HG03565 (cell line): ENCODE measurements at regions not wholly inside any gene's neighbourhood (a gene's known extent, or its start where the extent isn't known, plus 50 kb on each side); places are given as distances from the start of the nearest gene placed in this dataset.
"Not testable (repeated sequence)": the region's sequence is repeated elsewhere in the genome, so short reads cannot be mapped to it uniquely, and the experiment has no call there.

ENCODE experiments used
- ATAC-seq: cut with Tn5 transposase; IDR thresholded peaks from one replicate; pipeline ENCODE4 v1.9.1; 2021; ENCODE audit warnings: mild to moderate bottlenecking, moderate library complexity; ENCODE audit not compliant: unreplicated experiment

DNA sequence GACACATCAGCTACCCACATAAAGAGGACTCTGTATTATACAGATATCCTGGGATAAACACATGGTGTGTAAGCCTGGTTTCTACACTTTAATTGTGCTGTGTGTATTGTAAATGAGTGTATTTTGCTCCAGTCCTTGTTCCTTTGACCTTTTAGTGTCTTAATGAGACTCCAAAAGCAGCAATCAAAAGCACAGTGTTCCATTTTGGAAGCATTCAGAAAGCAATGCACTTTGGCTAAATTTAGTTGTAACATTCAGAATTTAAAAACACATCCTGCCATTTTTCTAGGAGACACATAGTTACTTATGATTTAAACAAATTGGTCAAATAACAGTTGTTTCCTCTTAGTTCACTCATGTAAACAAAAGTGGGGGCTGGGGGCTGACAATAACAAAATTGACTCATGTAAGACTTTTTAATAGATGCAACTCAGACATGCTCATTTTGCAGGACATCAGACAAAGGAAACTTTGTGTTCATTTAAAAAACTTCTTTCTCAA is 122.2 kb downstream of the GPR37 start:
- no peak for ATAC-seq

DNA sequence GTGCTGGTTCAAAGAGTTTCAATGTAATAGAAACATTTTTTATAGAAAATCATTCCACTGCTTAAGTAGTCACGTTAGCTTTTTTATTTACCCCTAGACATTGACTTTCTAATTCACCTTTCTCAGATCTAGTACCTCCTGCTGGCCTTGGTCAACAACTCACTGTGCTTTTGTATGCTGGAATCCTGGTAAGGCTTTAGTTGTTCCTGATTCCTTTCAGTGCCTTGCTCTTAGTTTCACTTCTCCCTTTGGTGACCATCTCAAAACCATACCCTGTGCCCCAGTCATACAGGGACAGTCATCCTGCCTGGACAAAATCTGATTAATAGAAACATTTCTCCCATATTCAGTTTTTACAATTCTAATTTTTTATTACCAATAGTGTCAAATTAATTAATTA is 130.2 kb downstream of the GPR37 start:
- ATAC-seq = no peak

DNA sequence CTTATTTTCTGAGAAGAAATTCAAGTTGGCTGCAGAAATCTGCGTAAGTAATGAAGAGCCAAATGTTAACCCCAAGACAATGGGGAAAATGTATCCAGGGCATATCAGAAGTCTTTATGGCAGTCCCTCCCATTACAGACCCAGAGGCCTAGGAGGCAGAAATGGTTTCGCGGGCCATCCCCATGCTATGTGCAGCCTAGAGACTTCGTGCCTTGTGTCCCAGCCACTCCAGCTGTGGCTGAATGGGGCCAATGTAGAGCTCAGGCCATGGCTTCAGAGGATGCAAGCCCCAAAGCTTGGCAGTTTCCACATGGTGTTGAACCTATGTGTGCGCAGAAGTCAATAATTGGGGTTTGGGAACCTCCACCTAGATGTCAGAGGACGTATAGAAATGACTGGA is 131.9 kb downstream of the GPR37 start:
- ATAC-seq = no peak

DNA sequence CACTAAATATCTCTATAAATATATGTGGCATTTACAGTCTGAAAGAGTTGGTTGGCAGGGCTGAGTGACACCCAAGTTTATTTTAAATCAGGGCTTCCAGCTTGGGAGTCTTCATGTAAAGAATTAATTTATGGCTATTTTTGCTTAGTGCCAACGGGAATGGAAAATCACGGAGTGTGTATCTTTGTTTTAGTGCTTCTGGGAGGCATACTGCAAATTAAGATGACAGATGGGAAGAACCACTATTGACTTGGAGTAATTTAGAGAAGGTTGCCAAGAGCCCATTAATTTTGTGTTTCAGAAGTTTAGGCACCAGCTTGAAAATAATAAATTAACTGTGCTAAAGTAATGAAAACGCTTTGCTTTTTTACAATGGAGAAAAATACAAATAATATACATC is 135.2 kb downstream of the GPR37 start:
- no peak for ATAC-seq

DNA sequence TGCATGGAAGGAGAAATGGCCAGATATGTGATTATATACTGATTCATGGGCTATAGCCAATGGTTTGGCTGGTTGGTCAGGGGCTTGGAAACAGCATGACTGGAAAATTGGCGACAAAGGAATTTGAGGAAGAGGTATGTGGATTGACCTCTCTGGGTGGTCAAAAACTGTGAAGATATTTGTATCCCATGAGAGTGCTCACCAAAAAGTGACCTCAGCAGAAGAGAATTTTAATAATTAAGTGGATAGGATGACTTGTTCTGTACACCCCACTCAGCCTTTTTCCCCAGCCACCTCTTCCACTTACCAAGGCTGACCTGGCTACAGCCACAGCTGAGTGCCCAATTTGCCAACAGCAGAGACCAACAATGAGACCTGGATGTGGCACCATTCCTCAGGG is 146.7 kb downstream of the GPR37 start:
- no peak for ATAC-seq

DNA sequence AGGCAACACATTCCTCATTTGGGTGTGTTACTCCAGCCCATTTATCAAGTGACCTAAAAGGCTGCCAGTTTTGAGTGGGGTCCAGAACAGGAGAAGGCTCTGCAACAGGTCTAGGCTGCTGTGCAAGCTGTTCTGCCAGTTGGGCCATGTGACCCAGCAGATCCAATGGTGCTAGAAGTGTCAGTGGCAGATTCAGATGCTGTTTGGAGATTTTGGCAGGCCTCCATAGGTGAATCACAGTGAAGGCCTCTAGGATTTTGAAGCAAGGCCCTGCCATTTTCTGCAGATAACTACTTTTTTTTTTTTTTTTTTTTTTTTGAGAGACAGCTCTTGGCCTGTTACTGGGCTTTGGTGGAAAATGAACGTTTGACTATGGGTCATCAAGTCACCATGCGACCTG is 147.5 kb downstream of the GPR37 start:
- ATAC-seq = not testable (repeated sequence)

DNA sequence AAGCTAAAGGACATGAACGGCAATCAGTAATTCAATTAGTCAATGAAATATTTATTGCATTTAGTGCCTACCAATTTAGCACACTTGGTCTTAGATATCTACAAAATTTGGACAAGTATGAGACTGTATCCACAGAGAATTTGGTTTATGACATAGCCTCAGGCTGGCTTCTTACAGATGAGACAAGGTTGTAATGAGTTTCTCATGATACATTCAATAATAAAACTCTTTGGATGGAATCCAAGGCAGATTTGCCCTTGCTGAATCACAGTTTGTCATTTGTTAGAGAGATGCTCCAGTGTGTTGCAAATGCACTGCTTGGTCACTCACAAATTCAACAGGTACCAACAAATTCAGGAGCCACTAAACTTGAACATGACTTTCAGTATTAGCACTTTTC is 162.5 kb downstream of the GPR37 start:
- ATAC-seq = no peak

DNA sequence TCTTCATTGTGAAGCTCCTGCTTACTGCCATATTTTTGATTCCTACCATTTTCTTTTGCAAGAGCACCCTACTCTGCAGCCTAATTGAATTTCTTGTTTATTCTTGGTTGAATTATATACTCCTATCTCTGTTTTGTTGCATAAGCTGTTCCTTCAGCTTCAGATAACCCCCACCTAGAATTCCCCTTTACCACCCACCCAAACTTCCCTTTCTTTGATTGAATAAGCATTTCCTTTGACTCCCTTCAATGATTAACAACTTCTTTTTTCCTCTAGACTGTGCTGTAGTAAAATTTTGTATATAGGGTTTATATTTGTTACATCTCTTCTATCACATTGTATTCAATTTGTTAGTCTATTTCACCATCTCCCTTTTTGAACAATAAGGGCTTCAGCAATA is 168.1 kb downstream of the GPR37 start:
- ATAC-seq = no peak

DNA sequence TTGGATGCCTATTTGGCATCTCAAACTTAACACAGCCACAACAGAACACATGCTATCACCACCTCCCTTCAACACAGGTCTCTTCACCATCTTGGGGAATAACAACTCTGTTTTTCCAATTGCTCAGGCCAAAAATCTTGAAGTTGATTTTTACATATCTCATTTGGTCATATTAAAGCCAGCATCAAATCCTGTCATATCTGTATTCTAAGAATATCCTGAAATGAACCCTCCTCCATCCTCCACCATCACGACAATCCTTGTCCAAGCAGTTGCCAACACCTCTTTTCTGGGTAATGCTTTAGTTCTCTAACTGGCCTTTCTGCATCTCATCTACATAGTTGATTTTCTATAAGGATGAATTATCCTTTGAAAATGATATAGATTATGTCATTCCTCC is 168.7 kb downstream of the GPR37 start:
- ATAC-seq = no peak

DNA sequence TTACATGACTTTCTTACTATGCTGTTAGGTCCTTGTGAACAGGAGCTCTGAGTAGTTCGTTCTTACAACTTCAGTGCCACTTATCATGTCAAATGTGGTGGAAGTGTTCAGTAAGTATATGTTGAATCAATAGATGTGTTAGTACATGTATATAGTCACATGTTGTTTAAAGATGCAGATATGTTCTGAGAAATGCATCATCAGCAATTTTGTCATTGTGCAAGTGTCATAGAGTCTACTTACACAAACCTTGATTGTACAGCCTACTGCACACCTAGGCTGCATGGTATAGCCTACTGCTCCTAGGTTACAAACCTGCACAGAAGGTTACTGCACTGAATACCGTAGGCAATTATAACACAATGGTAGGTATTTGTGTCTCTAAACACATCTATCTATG is 174.8 kb downstream of the GPR37 start:
- ATAC-seq = no peak

DNA sequence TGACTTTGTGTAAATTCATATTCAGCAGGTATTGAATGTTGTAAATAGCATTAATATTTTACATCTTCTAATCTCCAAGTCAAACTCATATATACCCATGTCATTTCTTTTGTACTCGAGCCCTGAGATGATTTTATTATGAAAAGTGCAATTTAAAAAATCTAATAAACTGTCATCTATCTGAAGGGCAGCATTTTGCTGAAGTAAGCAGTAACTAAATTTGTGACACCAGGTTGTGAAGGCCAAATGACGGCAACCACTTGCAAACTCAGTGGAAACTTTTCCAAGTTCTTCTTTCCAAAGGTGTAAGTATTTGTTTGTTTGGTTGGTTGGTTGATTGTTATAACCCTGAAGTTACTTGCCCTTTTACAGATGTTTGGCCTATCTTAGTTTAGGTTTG is 188.3 kb downstream of the GPR37 start:
- ATAC-seq = no peak

DNA sequence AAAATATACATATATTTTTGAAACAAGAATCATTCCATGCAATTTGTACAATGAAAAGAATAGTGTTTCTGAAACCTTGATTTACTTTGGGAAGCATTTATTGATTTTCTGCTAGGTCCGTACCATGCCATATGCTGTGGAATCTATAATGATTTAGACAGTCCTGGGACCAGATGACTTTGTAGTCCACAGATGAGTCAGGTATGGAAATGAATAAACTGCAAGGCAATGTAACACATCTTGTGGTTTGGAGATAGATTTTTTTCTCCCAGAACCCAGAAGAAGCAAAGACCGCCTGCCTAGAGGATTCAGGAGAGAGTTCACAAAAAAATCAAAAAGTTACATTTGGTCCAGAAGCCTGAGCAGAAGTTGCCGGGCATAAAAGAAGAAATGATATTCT is 190.4 kb downstream of the GPR37 start:
- no peak for ATAC-seq

DNA sequence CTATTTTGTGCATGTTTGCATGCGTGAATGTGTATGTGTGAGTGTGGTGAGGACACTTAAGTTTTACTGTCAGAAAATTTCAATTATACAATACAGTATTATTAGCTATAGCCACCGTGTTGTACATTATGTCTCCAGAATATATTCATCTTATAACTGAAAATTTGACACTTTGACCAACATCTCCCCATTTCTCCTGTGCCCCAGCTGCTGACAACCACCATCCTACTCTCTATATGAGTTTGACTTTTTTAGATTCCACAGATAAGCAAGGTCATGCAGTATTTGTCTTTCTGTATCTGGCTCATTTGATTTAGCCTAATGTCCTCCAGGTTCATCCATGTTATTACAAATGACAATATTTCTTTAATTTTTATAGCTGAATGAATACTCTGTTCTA is 195.0 kb downstream of the GPR37 start:
- ATAC-seq = no peak

DNA sequence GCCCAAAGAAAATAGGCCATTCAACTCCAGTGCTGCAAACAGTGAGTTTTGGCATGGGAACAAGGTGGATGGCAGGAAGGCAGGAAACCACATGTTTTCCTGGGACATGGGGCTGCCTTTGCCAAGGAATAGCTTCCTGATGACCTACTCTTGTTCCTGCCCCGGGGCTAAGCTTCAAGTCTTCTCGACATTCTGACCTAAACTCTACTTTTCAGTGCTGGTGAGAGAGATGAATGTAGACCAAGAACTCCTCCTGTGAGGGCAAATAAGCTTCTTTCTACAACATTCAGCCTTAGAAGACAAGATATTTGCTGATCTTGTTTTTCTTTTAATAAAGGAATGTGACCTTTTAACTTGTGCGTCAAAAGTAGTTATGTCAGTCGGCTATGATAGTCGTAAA is 199.0 kb downstream of the GPR37 start:
- ATAC-seq = no peak

DNA sequence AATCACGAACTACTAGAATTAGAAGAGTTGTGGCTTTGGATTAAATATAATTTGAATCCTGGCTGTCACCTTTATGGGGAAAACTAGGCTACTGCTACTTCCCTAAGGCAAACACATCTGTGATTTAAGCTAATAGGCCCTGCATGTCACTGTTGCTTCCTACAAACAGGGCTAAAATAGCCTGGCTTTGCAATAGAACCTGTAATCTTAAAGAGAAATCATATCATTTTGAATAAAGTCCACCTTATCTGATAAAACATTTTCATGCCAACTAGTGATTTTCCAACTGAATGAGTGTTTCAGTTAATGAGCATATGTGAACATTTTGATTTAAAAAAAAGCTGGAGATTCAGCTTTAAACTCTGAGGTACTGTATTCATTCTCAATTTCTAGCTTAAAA is 208.0 kb downstream of the GPR37 start:
- ATAC-seq = no peak

DNA sequence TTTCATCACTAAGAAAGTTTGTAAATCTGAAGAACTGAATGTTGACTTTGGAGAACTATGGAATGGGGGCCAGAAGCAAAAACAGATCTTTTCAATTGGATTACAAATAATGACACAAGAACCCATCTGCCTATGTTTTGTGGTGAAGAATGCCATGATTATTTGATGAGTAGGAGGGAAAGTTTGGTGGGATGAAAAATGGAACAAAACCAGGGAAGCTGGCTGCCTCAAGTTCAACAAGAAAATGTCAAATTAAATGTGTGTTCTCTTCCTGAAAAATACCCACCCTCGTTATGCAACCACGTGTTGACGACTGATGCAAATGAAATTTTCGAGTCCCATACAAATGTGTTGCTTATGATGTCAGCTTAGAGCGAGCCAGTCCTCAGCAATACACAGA is 208.5 kb downstream of the GPR37 start:
- ATAC-seq = no peak

DNA sequence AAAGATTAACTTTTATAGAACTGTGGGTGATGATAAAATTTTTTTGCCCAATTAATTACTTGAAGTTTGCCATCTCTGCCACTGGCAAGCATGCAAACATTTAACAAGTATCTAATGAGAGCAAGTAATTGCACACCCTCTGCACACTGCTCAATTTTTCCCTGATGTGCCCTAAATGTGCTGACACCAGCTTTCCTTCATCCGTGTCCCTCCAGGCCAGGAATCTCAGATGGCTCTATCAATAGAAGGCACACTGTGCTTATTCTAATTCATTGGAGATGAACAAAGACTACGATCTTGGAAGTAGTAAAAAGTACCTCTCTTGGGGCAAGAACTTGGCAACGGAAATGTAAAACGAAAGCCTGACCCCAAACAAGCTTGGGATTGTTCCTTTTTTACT is 212.1 kb downstream of the GPR37 start:
- ATAC-seq = no peak

DNA sequence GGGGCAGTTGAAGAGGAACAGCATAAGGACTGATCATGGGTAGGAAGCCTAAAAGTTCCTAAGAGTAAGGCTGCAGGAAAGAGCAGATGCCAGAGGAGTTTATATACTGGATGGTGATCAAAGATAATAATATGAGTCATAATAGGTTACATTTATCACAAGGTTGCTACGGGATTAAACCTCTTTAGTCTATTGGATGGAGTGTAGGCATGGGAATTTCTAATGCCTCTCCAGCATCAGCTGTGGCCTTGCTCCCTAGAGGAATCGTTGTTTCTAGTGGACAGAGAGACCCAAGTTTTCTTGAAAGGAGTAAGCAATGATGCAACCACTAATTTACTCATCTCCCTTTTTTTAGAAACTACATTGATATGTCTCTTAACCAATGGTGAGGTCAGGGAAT is 213.4 kb downstream of the GPR37 start:
- no peak for ATAC-seq

DNA sequence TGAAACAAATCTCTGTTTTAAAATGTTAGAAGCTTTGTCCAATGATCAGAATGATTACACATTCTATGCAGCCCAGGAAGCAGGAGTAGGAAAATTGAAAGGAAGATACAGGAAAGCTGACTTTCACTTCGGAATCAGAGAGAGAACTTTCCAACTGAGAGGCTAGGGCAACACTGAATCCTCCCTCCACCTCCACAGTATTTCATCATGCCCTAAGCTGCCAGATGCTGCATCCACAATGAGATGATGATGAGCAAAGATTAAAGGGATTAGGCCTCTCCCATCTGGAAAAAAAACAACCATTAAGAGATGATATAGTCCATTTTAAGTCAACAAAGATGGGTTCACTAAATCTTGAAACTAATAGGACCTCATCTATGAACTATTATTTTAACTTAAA is 215.6 kb downstream of the GPR37 start:
- ATAC-seq = no peak

DNA sequence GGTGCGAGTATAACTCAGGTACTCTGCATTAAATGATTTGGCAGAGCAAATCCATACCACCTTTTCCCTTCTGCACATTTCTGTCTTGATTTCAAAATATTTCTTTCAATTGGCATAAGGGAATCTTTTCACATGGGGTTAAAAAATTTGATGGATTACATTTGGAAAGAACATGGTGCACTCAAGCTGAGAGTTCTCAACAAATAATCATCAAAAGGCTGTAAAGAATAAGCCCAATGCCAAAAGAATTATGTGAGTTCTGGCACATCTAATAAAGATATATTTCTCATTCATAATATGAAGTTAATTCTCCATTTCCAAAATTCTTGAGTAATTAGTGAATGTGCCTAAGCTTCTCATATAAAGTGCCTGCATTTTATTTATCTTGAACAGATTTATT is 223.1 kb downstream of the GPR37 start:
- no peak for ATAC-seq

DNA sequence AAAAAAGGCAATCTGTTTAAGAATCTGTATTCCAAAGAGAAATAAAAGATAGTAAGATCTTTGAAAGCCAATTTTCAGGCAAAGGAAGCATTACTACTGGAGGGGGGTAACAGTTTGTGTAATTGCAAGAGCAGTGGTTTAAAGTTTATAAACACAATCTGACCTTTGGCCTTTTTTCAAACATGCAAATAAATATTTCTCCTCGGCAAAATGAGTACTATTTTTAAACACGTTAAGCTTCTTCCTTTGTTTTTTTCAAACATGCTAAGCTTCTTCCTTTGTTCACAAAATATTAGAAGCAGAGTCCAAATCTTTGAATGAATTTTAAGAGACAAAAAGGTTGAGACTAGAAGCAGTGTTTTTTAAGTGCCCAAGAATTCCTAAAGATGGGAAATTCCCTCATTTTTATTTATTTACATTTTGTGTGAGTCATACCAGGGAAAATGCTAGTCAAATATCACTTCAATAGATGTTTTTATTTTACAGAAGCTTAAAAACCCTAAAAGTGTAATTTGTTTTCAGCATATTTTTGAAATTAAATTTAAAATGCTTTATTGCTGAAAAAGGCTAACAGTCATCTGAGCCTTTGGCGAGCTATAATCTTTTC is 229.3 kb downstream of the GPR37 start:
- no peak for ATAC-seq

DNA sequence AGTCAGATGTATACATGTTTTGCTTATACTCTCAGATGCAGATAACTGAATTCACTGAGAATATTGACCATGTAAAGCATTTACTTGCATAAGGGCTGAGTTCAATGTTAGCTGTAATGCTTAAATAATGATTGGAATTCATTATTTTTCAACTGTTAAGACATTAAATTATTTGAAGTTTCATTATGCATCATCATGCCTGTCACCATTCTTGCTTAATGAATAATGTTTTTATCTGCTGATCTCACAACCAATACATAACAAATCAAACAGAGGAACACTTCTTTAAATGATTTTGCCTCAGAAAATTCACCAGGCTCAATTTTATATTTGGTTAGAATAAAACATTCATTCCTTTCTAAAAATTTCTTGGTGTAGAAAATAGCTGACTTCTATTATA is 233.4 kb downstream of the GPR37 start:
- no peak for ATAC-seq

DNA sequence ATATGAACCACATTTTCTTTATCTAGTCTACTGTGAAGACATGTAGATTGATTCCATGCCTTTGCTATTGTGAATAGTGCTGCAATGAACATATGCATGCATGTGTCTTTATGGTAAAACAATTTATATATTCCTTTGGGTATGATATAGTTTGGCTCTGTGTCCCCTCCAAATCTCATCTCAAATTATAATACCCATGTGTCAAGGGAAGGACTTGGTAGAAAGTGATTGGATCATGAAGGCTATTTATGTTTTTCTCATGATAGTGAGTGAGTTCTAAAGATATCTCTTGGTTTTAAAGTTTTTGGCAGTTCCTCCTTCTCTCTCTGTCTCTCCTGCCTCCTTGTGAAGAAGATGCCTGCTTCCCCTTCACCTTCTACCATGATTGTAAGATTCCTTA is 248.7 kb downstream of the GPR37 start:
- ATAC-seq = no peak
